ENCODE measurements at regions not wholly inside any gene's neighbourhood (a gene's known extent, or its start where the extent isn't known, plus 50 kb on each side); places are given as distances from the start of the nearest gene placed in this dataset.
A peak's percentile ranks its signal among the peaks of the same experiment; 100 is the strongest.
"Not testable (repeated sequence)": the region's sequence is repeated elsewhere in the genome, so short reads cannot be mapped to it uniquely, and the experiment has no call there.

DNA sequence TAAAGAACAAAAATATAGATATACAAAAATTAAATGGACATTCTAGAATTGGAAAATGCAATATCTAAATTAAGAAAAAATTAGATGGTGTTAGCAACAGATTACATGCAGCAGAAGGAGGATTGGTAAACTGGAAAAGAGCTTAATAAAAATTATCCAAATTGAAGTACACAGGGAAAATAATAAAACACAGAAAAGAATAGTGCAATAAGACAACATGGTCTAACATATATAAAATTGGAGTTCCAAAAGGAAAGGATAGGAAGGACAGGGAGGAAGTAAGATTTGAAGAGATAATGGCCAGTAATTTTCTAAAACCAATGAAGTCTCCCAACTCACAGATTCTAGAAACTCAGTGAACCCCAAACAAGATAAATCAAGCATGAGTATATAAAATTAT is 194.5 kb downstream of the TBX18 start:
- POLR2A ChIA-PET: no interaction called here
- CTCF ChIA-PET: interaction anchor here (0.6 to 1.2 kb wide), 2 partner anchors 286 to 287 kb away, joined by 3 to 4 read pairs; no protein-coding TSS in a partner anchor
- DNase-seq: no peak
- TF ChIP-seq, protein P1, sequence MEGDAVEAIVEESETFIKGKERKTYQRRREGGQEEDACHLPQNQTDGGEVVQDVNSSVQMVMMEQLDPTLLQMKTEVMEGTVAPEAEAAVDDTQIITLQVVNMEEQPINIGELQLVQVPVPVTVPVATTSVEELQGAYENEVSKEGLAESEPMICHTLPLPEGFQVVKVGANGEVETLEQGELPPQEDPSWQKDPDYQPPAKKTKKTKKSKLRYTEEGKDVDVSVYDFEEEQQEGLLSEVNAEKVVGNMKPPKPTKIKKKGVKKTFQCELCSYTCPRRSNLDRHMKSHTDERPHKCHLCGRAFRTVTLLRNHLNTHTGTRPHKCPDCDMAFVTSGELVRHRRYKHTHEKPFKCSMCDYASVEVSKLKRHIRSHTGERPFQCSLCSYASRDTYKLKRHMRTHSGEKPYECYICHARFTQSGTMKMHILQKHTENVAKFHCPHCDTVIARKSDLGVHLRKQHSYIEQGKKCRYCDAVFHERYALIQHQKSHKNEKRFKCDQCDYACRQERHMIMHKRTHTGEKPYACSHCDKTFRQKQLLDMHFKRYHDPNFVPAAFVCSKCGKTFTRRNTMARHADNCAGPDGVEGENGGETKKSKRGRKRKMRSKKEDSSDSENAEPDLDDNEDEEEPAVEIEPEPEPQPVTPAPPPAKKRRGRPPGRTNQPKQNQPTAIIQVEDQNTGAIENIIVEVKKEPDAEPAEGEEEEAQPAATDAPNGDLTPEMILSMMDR (IDR thresholded peaks at IDR 0.05; ENCODE audit: insufficient read depth in 1 of 2, low read depth in 1 of 2, low read length in 1 of 2, severe bottlenecking in 1 of 2, unreplicated experiment in 1 of 2): no peak
- H3K9me3 Mint-ChIP-seq (ENCODE audit: unreplicated experiment): peaks cover 23% of the 10 kb centered on the region
- H3K27me3 ChIP-seq (replicated peaks; ENCODE audit: control insufficient read depth, insufficient read depth, low read length): no peaks in the 10 kb centered on the region
- H3K36me3 Mint-ChIP-seq (ENCODE audit: insufficient read depth, unreplicated experiment): no peaks in the 10 kb centered on the region
- H3K36me3 ChIP-seq (ENCODE audit: control insufficient read depth, insufficient read depth, low read length): no peaks in the 10 kb centered on the region
- no peak overlapping the region for H3K4me3 Mint-ChIP-seq (ENCODE audit: unreplicated experiment)
- no peaks in the 10 kb centered on the region for H3K27me3 Mint-ChIP-seq (ENCODE audit: insufficient read depth, unreplicated experiment)
- no peak overlapping the region for H3K27ac Mint-ChIP-seq (ENCODE audit: unreplicated experiment)
- BruUV-seq (replicated peaks): no TSS peak
- peaks cover 5% of the 10 kb centered on the region; the same call in 1 of the 2 replicates for H3K9me3 ChIP-seq
- no peaks in the 10 kb centered on the region for H3K4me1 ChIP-seq
- intact Hi-C loops (cut with micrococcal nuclease; ENCODE audit: unreplicated experiment): loop anchor here (1.0 kb wide), 5 partner anchors 48 to 327 kb away; no protein-coding TSS in a partner anchor
- no peaks in the 10 kb centered on the region for H3K4me1 Mint-ChIP-seq (ENCODE audit: low read depth, unreplicated experiment)
- no peak overlapping the region for H3K4me3 ChIP-seq (ENCODE audit: low read depth, low read length)

DNA sequence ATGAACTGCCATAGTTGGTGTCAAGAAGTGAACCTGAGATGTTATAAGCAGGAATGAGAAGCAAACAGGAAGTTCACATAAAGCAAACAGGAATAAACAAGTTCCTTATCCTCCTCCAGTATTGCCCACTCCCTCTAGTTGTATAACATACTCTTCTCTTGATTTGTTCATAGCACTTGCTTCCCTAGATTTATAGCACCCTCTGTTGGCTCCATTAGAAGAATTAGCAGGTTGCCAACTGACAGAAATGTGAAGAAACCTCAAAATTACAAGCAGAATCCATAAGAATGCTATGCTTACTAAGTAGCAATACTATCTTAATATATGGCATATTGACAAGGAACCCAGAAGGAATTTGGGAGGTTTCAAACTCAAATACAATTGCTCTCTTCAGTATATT is 195.4 kb downstream of the TBX18 start:
- no peaks in the 10 kb centered on the region for H3K27me3 Mint-ChIP-seq (ENCODE audit: insufficient read depth, unreplicated experiment)
- DNase-seq: peak in 1 of 2 experiments; percentile 17
- H3K4me3 ChIP-seq (ENCODE audit: low read depth, low read length): no peak overlapping the region
- H3K4me3 Mint-ChIP-seq (ENCODE audit: unreplicated experiment): no peak overlapping the region
- H3K9me3 Mint-ChIP-seq (ENCODE audit: unreplicated experiment): peaks cover 23% of the 10 kb centered on the region
- ChIA-PET CTCF (interaction anchor here (0.6 to 1.2 kb wide), 3 partner anchors 139 to 285 kb away, joined by 3 to 4 read pairs (median 3); no protein-coding TSS in a partner anchor), POLR2A (no interaction called here)
- H3K36me3 Mint-ChIP-seq (ENCODE audit: insufficient read depth, unreplicated experiment): no peaks in the 10 kb centered on the region
- no peaks in the 10 kb centered on the region for H3K36me3 ChIP-seq (ENCODE audit: control insufficient read depth, insufficient read depth, low read length)
- no peaks in the 10 kb centered on the region for H3K4me1 Mint-ChIP-seq (ENCODE audit: low read depth, unreplicated experiment)
- no peaks in the 10 kb centered on the region for H3K4me1 ChIP-seq
- BruUV-seq (replicated peaks): no TSS peak
- no peak overlapping the region for H3K27ac Mint-ChIP-seq (ENCODE audit: unreplicated experiment)
- TF ChIP-seq, protein P1 (IDR thresholded peaks at IDR 0.05; ENCODE audit: insufficient read depth in 1 of 2, low read depth in 1 of 2, low read length in 1 of 2, severe bottlenecking in 1 of 2, unreplicated experiment in 1 of 2): peak; percentile 22 to 37
- peaks cover 5% of the 10 kb centered on the region; the same call in 1 of the 2 replicates for H3K9me3 ChIP-seq
- H3K27me3 ChIP-seq (replicated peaks; ENCODE audit: control insufficient read depth, insufficient read depth, low read length): no peaks in the 10 kb centered on the region
- intact Hi-C loops (cut with micrococcal nuclease; ENCODE audit: unreplicated experiment): loop anchor here (1.0 kb wide), 5 partner anchors 47 to 326 kb away; no protein-coding TSS in a partner anchor

DNA sequence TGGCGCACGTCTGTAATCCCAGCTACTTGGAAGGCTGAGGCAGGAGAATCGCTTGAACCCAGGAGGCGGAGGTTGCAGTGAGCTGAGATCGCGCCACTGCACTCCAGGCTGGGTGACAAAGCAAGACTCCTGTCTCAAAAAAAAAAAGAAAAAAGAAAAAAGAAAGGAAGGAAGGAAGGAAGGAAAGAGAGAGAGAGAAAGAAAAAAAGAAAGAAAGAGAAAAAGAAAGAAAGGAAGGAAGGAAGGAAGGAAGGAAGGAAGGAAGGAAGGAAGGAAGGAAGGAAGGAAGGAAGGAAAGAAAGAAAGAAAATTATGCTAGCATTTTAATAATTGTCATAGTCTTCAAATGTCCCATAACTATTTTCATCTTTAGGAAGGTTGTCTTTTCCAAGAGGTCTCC is 198.7 kb downstream of the TBX18 start:
- H3K27me3 Mint-ChIP-seq (ENCODE audit: insufficient read depth, unreplicated experiment); H3K4me1 Mint-ChIP-seq (ENCODE audit: low read depth, unreplicated experiment); H3K4me3 Mint-ChIP-seq (ENCODE audit: unreplicated experiment); BruUV-seq (replicated peaks); H3K36me3 Mint-ChIP-seq (ENCODE audit: insufficient read depth, unreplicated experiment); POLR2A ChIA-PET; H3K36me3 ChIP-seq (ENCODE audit: control insufficient read depth, insufficient read depth, low read length); H3K4me3 ChIP-seq (ENCODE audit: low read depth, low read length); H3K27me3 ChIP-seq (replicated peaks; ENCODE audit: control insufficient read depth, insufficient read depth, low read length); DNase-seq; H3K27ac Mint-ChIP-seq (ENCODE audit: unreplicated experiment); intact Hi-C loops (cut with micrococcal nuclease; ENCODE audit: unreplicated experiment); H3K9me3 ChIP-seq; CTCF ChIA-PET; H3K4me1 ChIP-seq: not testable (repeated sequence)
- H3K9me3 Mint-ChIP-seq (ENCODE audit: unreplicated experiment): peaks cover 32% of the 10 kb centered on the region

Data from Caco-2 (cell line).